ENCODE measurements at regions not wholly inside any gene's neighbourhood (a gene's known extent, or its start where the extent isn't known, plus 50 kb on each side); places are given as distances from the start of the nearest gene placed in this dataset.

- H3K9me3 ChIP-seq (ENCODE audit: control insufficient read depth, insufficient read depth, low read length), result no peaks in the 10 kb centered on the region
Observed at GRCh38 chr1:5244631-5245285, 590.3 kb downstream of the AJAP1 start.

GRCh38 chr1:5242850-5243249 is 588.4 kb downstream of the AJAP1 start:
- Histone ChIP-seq H3K4me3 (ENCODE audit: low read length) (no peak overlapping the region), H3K4me2 (ENCODE audit: low read length) (no peak overlapping the region), H3K4me1 (ENCODE audit: control insufficient read depth, low read length) (no peaks in the 10 kb centered on the region), H3K27ac (ENCODE audit: low read depth, low read length) (no peak overlapping the region), H3K9me3 (ENCODE audit: control insufficient read depth, insufficient read depth, low read length) (no peaks in the 10 kb centered on the region), H4K20me1 (ENCODE audit: control insufficient read depth, insufficient read depth, low read depth, low read length) (no peaks in the 10 kb centered on the region), H3K9me2 (replicated peaks; ENCODE audit: control insufficient read depth, low read length) (no peaks in the 10 kb centered on the region), H3K79me2 (ENCODE audit: control insufficient read depth, low read length) (no peaks in the 10 kb centered on the region), H3K27me3 (ENCODE audit: control insufficient read depth, low read length) (no peaks in the 10 kb centered on the region), H3K36me3 (ENCODE audit: control insufficient read depth, low read length) (no peaks in the 10 kb centered on the region), H3F3A (ENCODE audit: control insufficient read depth, insufficient read depth) (no peaks in the 10 kb centered on the region)
- TF ChIP-seq CTCF (IDR thresholded peaks at IDR 0.05; ENCODE audit: low read depth, low read length, poor library complexity, severe bottlenecking), result no peak
- TF ChIP-seq EZH2phosphoT487 (IDR thresholded peaks at IDR 0.05; ENCODE audit: borderline replicate concordance, low read length), result no peak

More at GRCh38 chr1:5244631-5245285, 590.3 kb downstream of the AJAP1 start:
- no peak overlapping the region for H3K4me3 ChIP-seq (ENCODE audit: low read length)
- no peaks in the 10 kb centered on the region for H3K27me3 ChIP-seq (ENCODE audit: control insufficient read depth, low read length)
- H3K4me1 ChIP-seq (ENCODE audit: control insufficient read depth, low read length), result no peaks in the 10 kb centered on the region
- TF ChIP-seq CTCF (IDR thresholded peaks at IDR 0.05; ENCODE audit: low read depth, low read length, poor library complexity, severe bottlenecking), result no peak
- no peaks in the 10 kb centered on the region for H3K36me3 ChIP-seq (ENCODE audit: control insufficient read depth, low read length)
- H3K9me2 ChIP-seq (replicated peaks; ENCODE audit: control insufficient read depth, low read length), result no peaks in the 10 kb centered on the region; the same call in 1 of the 2 replicates
- H3K79me2 ChIP-seq (ENCODE audit: control insufficient read depth, low read length), result no peaks in the 10 kb centered on the region
- H3K27ac ChIP-seq (ENCODE audit: low read depth, low read length), result no peak overlapping the region
- no peaks in the 10 kb centered on the region for H3F3A ChIP-seq (ENCODE audit: control insufficient read depth, insufficient read depth)
- no peaks in the 10 kb centered on the region for H4K20me1 ChIP-seq (ENCODE audit: control insufficient read depth, insufficient read depth, low read depth, low read length)
- no peak overlapping the region for H3K4me2 ChIP-seq (ENCODE audit: low read length)

GRCh38 chr1:5239911-5240310 is 585.5 kb downstream of the AJAP1 start:
- no peaks in the 10 kb centered on the region for H3K36me3 ChIP-seq (ENCODE audit: control insufficient read depth, low read length)
- H3K4me2 ChIP-seq (ENCODE audit: low read length), result no peak overlapping the region
- H3F3A ChIP-seq (ENCODE audit: control insufficient read depth, insufficient read depth), result no peaks in the 10 kb centered on the region
- no peak overlapping the region for H3K4me3 ChIP-seq (ENCODE audit: low read length)
- H4K20me1 ChIP-seq (ENCODE audit: control insufficient read depth, insufficient read depth, low read depth, low read length), result no peaks in the 10 kb centered on the region
- TF ChIP-seq CTCF (IDR thresholded peaks at IDR 0.05; ENCODE audit: low read depth, low read length, poor library complexity, severe bottlenecking) (no peak), EZH2phosphoT487 (IDR thresholded peaks at IDR 0.05; ENCODE audit: borderline replicate concordance, low read length) (no peak)
- H3K27ac ChIP-seq (ENCODE audit: low read depth, low read length), result no peak overlapping the region
- no peaks in the 10 kb centered on the region for H3K79me2 ChIP-seq (ENCODE audit: control insufficient read depth, low read length)
- no peaks in the 10 kb centered on the region for H3K9me2 ChIP-seq (replicated peaks; ENCODE audit: control insufficient read depth, low read length)
- H3K27me3 ChIP-seq (ENCODE audit: control insufficient read depth, low read length), result no peaks in the 10 kb centered on the region
- H3K9me3 ChIP-seq (ENCODE audit: control insufficient read depth, insufficient read depth, low read length), result no peaks in the 10 kb centered on the region
- H3K4me1 ChIP-seq (ENCODE audit: control insufficient read depth, low read length), result no peaks in the 10 kb centered on the region

Measured in DOHH2 (cell line).